ENCODE measurements at regions not wholly inside any gene's neighbourhood (a gene's known extent, or its start where the extent isn't known, plus 50 kb on each side); places are given as distances from the start of the nearest gene placed in this dataset.

GRCh38 chr6:94668876-94669275 is 908.5 kb upstream of the MANEA start:
- DNase-seq = no peak
- TF ChIP-seq CTCF (IDR thresholded peaks at IDR 0.05) (no peak), EP300 (IDR thresholded peaks at IDR 0.05) (no peak), POLR2A (IDR thresholded peaks at IDR 0.05) (no peak)
- Histone ChIP-seq H3K4me1 (ENCODE audit: insufficient read depth) (no peaks in the 10 kb centered on the region), H3K4me3 (no peak overlapping the region), H3K27me3 (no peaks in the 10 kb centered on the region), H3K27ac (no peak overlapping the region), H3K9me3 (no peaks in the 10 kb centered on the region), H3K36me3 (no peaks in the 10 kb centered on the region)
- intact Hi-C loops (cut with DNase I) = no loop called here

GRCh38 chr6:94658929-94659328 is 918.4 kb upstream of the MANEA start:
- DNase-seq = no peak
- Histone ChIP-seq H3K4me1 (ENCODE audit: insufficient read depth) (no peaks in the 10 kb centered on the region), H3K36me3 (no peaks in the 10 kb centered on the region), H3K4me3 (no peak overlapping the region), H3K27ac (no peak overlapping the region), H3K27me3 (no peaks in the 10 kb centered on the region), H3K9me3 (no peaks in the 10 kb centered on the region)
- TF ChIP-seq POLR2A (IDR thresholded peaks at IDR 0.05) (no peak), EP300 (IDR thresholded peaks at IDR 0.05) (no peak), CTCF (IDR thresholded peaks at IDR 0.05) (no peak)
- 36 to 88% (median 65%) methylated on average over 4 of the region's 4 CpGs for WGBS, 3 donors
- intact Hi-C loops (cut with DNase I) = no loop called here

- intact Hi-C loops (cut with DNase I) = no loop called here
- H3K27ac ChIP-seq = no peak overlapping the region
- WGBS, 3 donors = 85 to 88% (median 87%) methylated on average over 3 of the region's 3 CpGs
Measured at GRCh38 chr6:94651239-94651638, 926.1 kb upstream of the MANEA start.

GRCh38 chr6:94645191-94645590 is 932.1 kb upstream of the MANEA start:
- Histone ChIP-seq H3K36me3 (no peaks in the 10 kb centered on the region), H3K9me3 (no peaks in the 10 kb centered on the region), H3K27ac (no peak overlapping the region), H3K4me1 (ENCODE audit: insufficient read depth) (no peaks in the 10 kb centered on the region), H3K27me3 (no peaks in the 10 kb centered on the region), H3K4me3 (no peak overlapping the region)
- DNase-seq = no peak
- intact Hi-C loops (cut with DNase I) = no loop called here
- TF ChIP-seq EP300 (IDR thresholded peaks at IDR 0.05) (no peak), CTCF (IDR thresholded peaks at IDR 0.05) (no peak), POLR2A (IDR thresholded peaks at IDR 0.05) (no peak)

More at GRCh38 chr6:94651239-94651638, 926.1 kb upstream of the MANEA start:
- no peaks in the 10 kb centered on the region for H3K36me3 ChIP-seq
- no peaks in the 10 kb centered on the region for H3K4me1 ChIP-seq (ENCODE audit: insufficient read depth)
- no peak for DNase-seq
- H3K4me3 ChIP-seq = no peak overlapping the region
- H3K9me3 ChIP-seq = no peaks in the 10 kb centered on the region
- no peak for TF ChIP-seq POLR2A (IDR thresholded peaks at IDR 0.05)
- TF ChIP-seq EP300 (IDR thresholded peaks at IDR 0.05) = no peak
- no peak for TF ChIP-seq CTCF (IDR thresholded peaks at IDR 0.05)
- no peaks in the 10 kb centered on the region for H3K27me3 ChIP-seq

GRCh38 chr6:94639564-94639963 is 937.8 kb upstream of the MANEA start:
- TF ChIP-seq CTCF (IDR thresholded peaks at IDR 0.05) (no peak), POLR2A (IDR thresholded peaks at IDR 0.05) (no peak), EP300 (IDR thresholded peaks at IDR 0.05) (no peak)
- Histone ChIP-seq H3K4me1 (ENCODE audit: insufficient read depth) (no peaks in the 10 kb centered on the region), H3K27ac (no peak overlapping the region), H3K27me3 (no peaks in the 10 kb centered on the region), H3K4me3 (no peak overlapping the region), H3K36me3 (no peaks in the 10 kb centered on the region), H3K9me3 (no peaks in the 10 kb centered on the region)
- DNase-seq = no peak
- WGBS, 3 donors = 72 to 85% (median 73%) methylated on average over 5 of the region's 5 CpGs
- intact Hi-C loops (cut with DNase I) = no loop called here

Data from ovary (tissue), 7 donors.